Neuronal stem cell (in vitro differentiated cells): ENCODE measurements at regions not wholly inside any gene's neighbourhood (a gene's known extent, or its start where the extent isn't known, plus 50 kb on each side); places are given as distances from the start of the nearest gene placed in this dataset.

Source experiments
- DNase-seq: peaks from one replicate; pipeline ENCODE4 v3.0.0-alpha.2; 2013; ENCODE audit warnings: low spot score
- H2AFZ ChIP-seq: one replicate; pipeline ENCODE4 v1.6.1; 2013; ENCODE audit warnings: mild to moderate bottlenecking, low read length, inconsistent platforms
- H2AK5ac ChIP-seq: 2 replicates; pipeline ENCODE4 v1.6.1; 2013; ENCODE audit warnings: low read depth, mild to moderate bottlenecking, inconsistent platforms, low read length, moderate library complexity, mixed read lengths
- H2BK120ac ChIP-seq: 2 replicates; pipeline ENCODE4 v1.6.1; 2013; ENCODE audit warnings: low read depth, mild to moderate bottlenecking, inconsistent platforms, low read length, moderate library complexity, mixed read lengths
- H2BK12ac ChIP-seq: one replicate; pipeline ENCODE4 v1.6.1; 2013; ENCODE audit warnings: low read length, inconsistent platforms
- H2BK15ac ChIP-seq: 2 replicates; pipeline ENCODE4 v1.6.1; 2013; ENCODE audit warnings: mild to moderate bottlenecking, low read length, inconsistent platforms, mixed read lengths
- H2BK5ac ChIP-seq: one replicate; pipeline ENCODE4 v1.6.1; 2013; ENCODE audit warnings: inconsistent platforms, mild to moderate bottlenecking, low read length, moderate library complexity
- H3K14ac ChIP-seq: one replicate; pipeline ENCODE4 v1.6.1; 2013; ENCODE audit warnings: low read length, inconsistent platforms
- H3K18ac ChIP-seq: 2 replicates; pipeline ENCODE4 v1.6.1; 2013; ENCODE audit warnings: low read length, inconsistent platforms
- H3K23ac ChIP-seq: 2 replicates; pipeline ENCODE4 v1.6.1; 2013; ENCODE audit warnings: low read depth, mild to moderate bottlenecking, mixed read lengths, low read length, inconsistent platforms; ENCODE audit not compliant: poor library complexity
- H3K27ac ChIP-seq: replicated peaks from 3 replicates; pipeline ENCODE4 v1.5.1; 2013; ENCODE audit warnings: low read length, inconsistent platforms
- H3K27me3 ChIP-seq, 3 experiments: 2 replicates each; pipeline ENCODE4 v1.6.1; 2013; ENCODE audit warnings: low read length in 3 of 3, mild to moderate bottlenecking in 2 of 3, inconsistent platforms in 1 of 3, low read depth in 1 of 3, mixed read lengths in 1 of 3, moderate library complexity in 1 of 3; ENCODE audit not compliant: control insufficient read depth in 3 of 3, insufficient read depth in 3 of 3
- H3K36me3 ChIP-seq, 2 donors: replicated peaks in 1 of 2; 2 replicates each; pipeline ENCODE4 v1.6.1; 2013; ENCODE audit warnings: low read length in 2 of 2; ENCODE audit not compliant: control insufficient read depth in 2 of 2, insufficient read depth in 2 of 2
- H3K4ac ChIP-seq: 2 replicates; pipeline ENCODE4 v1.6.1; 2013; ENCODE audit warnings: inconsistent platforms, mild to moderate bottlenecking, low read length, moderate library complexity
- H3K4me1 ChIP-seq, 2 donors: 1 replicate in 1 of 2; 2 replicates in 1 of 2; pipeline ENCODE4 v1.6.1; 2013; ENCODE audit warnings: low read length in 2 of 2, low read depth in 1 of 2; ENCODE audit not compliant: control insufficient read depth in 2 of 2, insufficient read depth in 1 of 2
- H3K4me2 ChIP-seq: one replicate; pipeline ENCODE4 v1.6.1; 2013; ENCODE audit warnings: mild to moderate bottlenecking, low read length, inconsistent platforms; ENCODE audit not compliant: insufficient read depth, poor library complexity, severe bottlenecking
- H3K4me3 ChIP-seq, 2 donors: 2 replicates each; pipeline ENCODE4 v1.5.1; 2013; ENCODE audit warnings: low read length in 2 of 2, mild to moderate bottlenecking in 2 of 2, inconsistent platforms in 1 of 2, moderate library complexity in 1 of 2
- H3K79me1 ChIP-seq: one replicate; pipeline ENCODE4 v1.6.1; 2013; ENCODE audit warnings: low read depth, mild to moderate bottlenecking, inconsistent platforms, low read length, moderate library complexity
- H3K9ac ChIP-seq: one replicate; pipeline ENCODE4 v1.6.1; 2013; ENCODE audit warnings: mild to moderate bottlenecking, low read depth, low read length, inconsistent platforms; ENCODE audit not compliant: poor library complexity
- H3K9me3 ChIP-seq, 2 donors: replicated peaks in 1 of 2; 2 replicates each; pipeline versions ENCODE3 to v1.6.1; 2013; ENCODE audit warnings: low read length in 2 of 2, mild to moderate bottlenecking in 2 of 2, inconsistent platforms in 1 of 2, low read depth in 1 of 2, mixed read lengths in 1 of 2, moderate library complexity in 1 of 2; ENCODE audit not compliant: control insufficient read depth in 2 of 2, insufficient read depth in 1 of 2
- H4K8ac ChIP-seq: one replicate; pipeline ENCODE4 v1.6.1; 2013; ENCODE audit warnings: low read depth, mild to moderate bottlenecking, inconsistent platforms, low read length, moderate library complexity
- H4K91ac ChIP-seq: one replicate; pipeline ENCODE4 v1.6.1; 2013; ENCODE audit warnings: low read length, low read depth, mild to moderate bottlenecking, inconsistent platforms; ENCODE audit not compliant: poor library complexity
- WGBS, 2 donors: extraction: QIAGEN DNeasy Blood & Tissue Kit; methylation state at CpG; one replicate each; pipeline ENCODE4 v1.1.7; 2013; ENCODE audit warnings: missing lambda C conversion rate in 2 of 2, mixed read lengths in 1 of 2; ENCODE audit not compliant: insufficient read length in 2 of 2, insufficient replicate concordance in 1 of 2; ENCODE audit errors: extremely low coverage in 2 of 2; 5-methylcytosine and 5-hydroxymethylcytosine counted together

DNA sequence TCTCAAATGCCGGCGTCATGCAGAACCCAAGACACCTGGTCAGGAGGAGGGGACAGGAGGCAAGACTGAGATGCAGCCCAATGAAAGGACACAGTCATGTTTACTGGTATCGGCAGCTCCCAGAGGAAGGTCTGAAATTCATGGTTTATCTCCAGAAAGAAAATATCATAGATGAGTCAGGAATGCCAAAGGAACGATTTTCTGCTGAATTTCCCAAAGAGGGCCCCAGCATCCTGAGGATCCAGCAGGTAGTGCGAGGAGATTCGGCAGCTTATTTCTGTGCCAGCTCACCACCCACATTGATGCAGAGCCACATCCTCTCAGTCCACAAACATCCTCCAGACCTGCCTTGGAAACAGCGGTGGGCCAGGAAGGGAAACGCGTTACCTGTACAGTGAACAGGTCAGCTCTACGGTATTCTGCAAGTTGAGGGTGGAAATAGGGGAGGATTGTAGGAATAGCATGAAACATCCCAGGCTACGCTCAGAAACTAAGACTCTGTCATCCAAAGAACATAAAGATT lies 133.1 kb upstream of the PRSS1 start:
- no peaks in the 10 kb centered on the region for H3K27me3 ChIP-seq
- no peak overlapping the region for H3K23ac ChIP-seq
- H3K36me3 ChIP-seq = no peaks in the 10 kb centered on the region
- no peak overlapping the region for H3K9ac ChIP-seq
- no peak overlapping the region for H4K8ac ChIP-seq
- H3K4me2 ChIP-seq = no peak overlapping the region
- H3K27ac ChIP-seq = no peak overlapping the region
- no peak overlapping the region for H4K91ac ChIP-seq
- no peak overlapping the region for H3K18ac ChIP-seq
- H2BK15ac ChIP-seq = no peak overlapping the region
- no peak for DNase-seq
- no peak overlapping the region for H2BK120ac ChIP-seq
- no peak overlapping the region for H3K4me3 ChIP-seq
- no peaks in the 10 kb centered on the region for H3K9me3 ChIP-seq
- H2BK5ac ChIP-seq = no peak overlapping the region
- no peak overlapping the region for H2BK12ac ChIP-seq
- H3K79me1 ChIP-seq = no peaks in the 10 kb centered on the region
- H3K4ac ChIP-seq = no peak overlapping the region
- no peak overlapping the region for H2AFZ ChIP-seq
- H3K14ac ChIP-seq = no peak overlapping the region
- whole genome bisulfite sequencing, 2 donors = no CpG with 5 or more reads among the region's 11 CpGs
- H2AK5ac ChIP-seq = no peak overlapping the region
- no peaks in the 10 kb centered on the region for H3K4me1 ChIP-seq

DNA sequence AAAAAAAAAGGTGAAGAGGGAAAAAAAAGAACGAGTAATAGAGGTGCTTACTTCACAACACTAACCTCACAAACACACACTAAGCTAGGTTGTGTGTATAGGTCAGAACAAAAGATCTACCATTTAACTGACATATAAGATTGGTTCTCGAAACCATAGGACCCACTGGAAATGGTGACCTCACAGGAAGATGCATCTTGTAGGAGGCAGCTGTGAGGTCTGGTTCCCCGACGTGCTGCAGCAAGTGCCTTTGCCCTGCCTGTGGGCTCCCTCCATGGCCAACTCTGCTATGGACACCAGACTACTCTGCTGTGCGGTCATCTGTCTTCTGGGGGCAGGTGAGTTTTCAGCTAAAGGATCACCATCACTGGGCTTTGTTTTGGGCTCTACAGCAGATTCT lies 133.8 kb upstream of the PRSS1 start:
- no peak overlapping the region for H2BK15ac ChIP-seq
- H2AK5ac ChIP-seq = no peak overlapping the region
- H3K27me3 ChIP-seq = no peaks in the 10 kb centered on the region
- no peaks in the 10 kb centered on the region for H3K36me3 ChIP-seq
- no peaks in the 10 kb centered on the region for H3K79me1 ChIP-seq
- WGBS, 2 donors = no CpG with 5 or more reads among the region's 5 CpGs
- no peak overlapping the region for H3K23ac ChIP-seq
- DNase-seq = no peak
- H3K9me3 ChIP-seq = no peaks in the 10 kb centered on the region
- H3K4me1 ChIP-seq = no peaks in the 10 kb centered on the region
- no peak overlapping the region for H2BK120ac ChIP-seq
- no peak overlapping the region for H3K14ac ChIP-seq
- no peak overlapping the region for H3K9ac ChIP-seq
- H3K4me3 ChIP-seq = no peak overlapping the region
- no peak overlapping the region for H2BK5ac ChIP-seq
- no peak overlapping the region for H2BK12ac ChIP-seq
- no peak overlapping the region for H4K8ac ChIP-seq
- H3K27ac ChIP-seq = no peak overlapping the region
- no peak overlapping the region for H3K4me2 ChIP-seq
- H2AFZ ChIP-seq = no peak overlapping the region
- H3K4ac ChIP-seq = no peak overlapping the region
- no peak overlapping the region for H4K91ac ChIP-seq
- H3K18ac ChIP-seq = no peak overlapping the region

- Histone ChIP-seq H3K14ac (no peak overlapping the region), H3K23ac (no peak overlapping the region), H3K27ac (no peak overlapping the region), H3K27me3 (no peaks in the 10 kb centered on the region), H3K9me3 (no peaks in the 10 kb centered on the region), H3K36me3 (no peaks in the 10 kb centered on the region), H3K4ac (no peak overlapping the region), H2BK12ac (no peak overlapping the region), H2BK5ac (no peak overlapping the region), H3K4me1 (no peaks in the 10 kb centered on the region), H2AK5ac (no peak overlapping the region), H3K9ac (no peak overlapping the region), H3K4me2 (no peak overlapping the region), H4K91ac (no peak overlapping the region), H2BK15ac (no peak overlapping the region), H3K79me1 (no peaks in the 10 kb centered on the region), H4K8ac (no peak overlapping the region), H2BK120ac (no peak overlapping the region), H2AFZ (no peak overlapping the region), H3K18ac (no peak overlapping the region), H3K4me3 (no peak overlapping the region)
- WGBS, 2 donors = no CpG with 5 or more reads among the region's 2 CpGs
- no peak for DNase-seq
Measured at GRCh38 chr7:142614116-142614515, 135.2 kb upstream of the PRSS1 start.

- H3K79me1 ChIP-seq = no peaks in the 10 kb centered on the region
- no peak overlapping the region for H3K14ac ChIP-seq
- no peak overlapping the region for H2AK5ac ChIP-seq
- H3K9ac ChIP-seq = no peak overlapping the region
- no peaks in the 10 kb centered on the region for H3K36me3 ChIP-seq
- WGBS, 2 donors = no CpG with 5 or more reads among the region's 1 CpG
- DNase-seq = no peak
- no peak overlapping the region for H3K23ac ChIP-seq
- no peak overlapping the region for H4K8ac ChIP-seq
- H3K9me3 ChIP-seq = no peaks in the 10 kb centered on the region
- no peak overlapping the region for H2AFZ ChIP-seq
- H2BK15ac ChIP-seq = no peak overlapping the region
- no peak overlapping the region for H3K4me2 ChIP-seq
- H3K27me3 ChIP-seq = no peaks in the 10 kb centered on the region
- no peak overlapping the region for H3K4me3 ChIP-seq
- no peak overlapping the region for H2BK5ac ChIP-seq
- no peak overlapping the region for H3K18ac ChIP-seq
- H2BK12ac ChIP-seq = no peak overlapping the region
- no peaks in the 10 kb centered on the region for H3K4me1 ChIP-seq
- H4K91ac ChIP-seq = no peak overlapping the region
- no peak overlapping the region for H2BK120ac ChIP-seq
- no peak overlapping the region for H3K4ac ChIP-seq
- H3K27ac ChIP-seq = no peak overlapping the region
Measured at GRCh38 chr7:142612237-142612881, 136.9 kb upstream of the PRSS1 start.
